HG03469 (cell line): ENCODE measurements at regions not wholly inside any gene's neighbourhood (a gene's known extent, or its start where the extent isn't known, plus 50 kb on each side); places are given as distances from the start of the nearest gene placed in this dataset.
A peak's percentile ranks its signal among the peaks of the same experiment; 100 is the strongest.

Experiments used
- ATAC-seq: cut with Tn5 transposase; IDR thresholded peaks from one replicate; pipeline ENCODE4 v1.9.1; 2021; ENCODE audit warnings: mild to moderate bottlenecking, moderate library complexity, moderate number of reproducible peaks; ENCODE audit not compliant: unreplicated experiment

DNA sequence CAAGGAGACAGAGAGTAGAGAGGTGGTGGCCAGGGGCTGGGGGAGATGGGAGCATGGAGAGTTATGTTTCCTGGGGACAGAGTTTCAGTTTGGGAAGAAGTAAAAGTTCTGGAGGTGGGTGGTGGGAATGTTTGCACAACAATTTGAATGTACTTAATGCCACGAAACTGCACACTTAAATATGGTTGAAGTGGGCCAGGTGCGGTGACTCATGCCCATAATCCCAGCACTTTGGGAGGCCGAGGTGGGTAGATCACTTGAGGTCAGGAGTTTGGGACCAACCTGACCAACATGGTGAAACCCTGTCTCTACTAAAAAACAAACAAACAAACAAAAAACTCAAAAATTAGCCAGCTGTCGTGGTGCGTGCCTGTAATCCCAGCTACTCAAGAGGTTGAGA lies 137.2 kb downstream of the PFKFB3 start:
- ATAC-seq: no peak

DNA sequence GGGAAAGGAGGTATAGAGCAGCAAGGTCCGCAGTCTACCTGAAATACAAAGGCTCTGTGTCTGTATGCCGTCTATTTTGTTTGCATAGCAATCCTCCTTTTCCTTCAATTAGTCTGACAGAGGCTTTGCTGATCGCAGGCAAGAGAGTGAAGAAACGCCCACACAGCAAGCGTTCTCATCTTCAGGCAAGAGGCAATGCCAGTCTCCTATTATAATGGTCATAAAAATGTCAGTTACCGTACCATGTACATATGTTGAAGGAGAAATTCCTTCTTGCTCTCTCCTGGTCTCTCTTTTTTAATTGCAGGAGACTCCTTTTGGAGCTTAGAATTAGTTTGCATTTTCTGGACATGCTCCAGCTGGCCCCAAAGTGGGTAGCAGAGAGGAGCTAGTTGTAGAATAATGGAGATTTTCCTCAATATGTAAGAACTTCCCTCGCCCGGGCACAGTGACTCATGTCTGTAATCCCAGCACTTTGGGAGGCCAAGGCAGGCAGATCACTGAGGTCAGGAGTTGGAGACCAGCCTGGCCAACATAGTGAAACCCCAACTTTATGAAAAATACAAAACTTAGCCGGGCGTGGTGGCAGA lies 139.5 kb downstream of the PFKFB3 start:
- ATAC-seq: no peak

DNA sequence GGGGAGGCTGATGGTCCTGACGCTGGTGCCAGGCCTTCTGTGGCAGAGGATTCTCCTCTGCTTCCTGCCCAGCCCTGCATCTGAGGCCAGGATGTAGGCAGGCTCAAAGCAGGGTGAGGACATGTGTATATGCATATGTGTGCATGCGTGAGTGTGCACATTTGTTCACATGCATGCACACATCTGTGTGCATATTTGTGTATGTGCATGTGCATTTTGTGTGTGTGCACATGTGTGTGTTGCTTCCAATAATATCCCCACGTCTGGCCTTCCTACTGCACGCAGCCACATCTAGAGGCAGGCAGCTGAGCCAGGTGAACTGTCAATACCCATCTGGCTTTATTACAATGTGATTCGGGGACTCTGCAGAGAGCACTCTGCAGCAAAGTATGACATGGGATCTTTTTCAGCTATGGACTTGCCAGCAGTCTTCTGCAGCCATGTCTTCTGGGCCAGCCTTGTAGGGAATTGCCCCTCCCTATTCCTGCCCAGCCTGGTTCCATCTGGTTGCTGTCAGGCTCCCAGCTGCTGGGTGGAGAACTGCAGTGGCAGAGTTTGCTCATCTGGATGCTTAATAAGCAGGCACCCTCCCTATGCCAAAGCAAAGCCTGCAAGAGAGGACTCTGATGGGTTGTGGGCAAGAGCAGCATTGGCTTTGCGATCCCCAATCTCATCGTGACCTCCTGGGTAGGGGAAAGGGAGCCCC lies 140.7 kb downstream of the PFKFB3 start:
- no peak for ATAC-seq

DNA sequence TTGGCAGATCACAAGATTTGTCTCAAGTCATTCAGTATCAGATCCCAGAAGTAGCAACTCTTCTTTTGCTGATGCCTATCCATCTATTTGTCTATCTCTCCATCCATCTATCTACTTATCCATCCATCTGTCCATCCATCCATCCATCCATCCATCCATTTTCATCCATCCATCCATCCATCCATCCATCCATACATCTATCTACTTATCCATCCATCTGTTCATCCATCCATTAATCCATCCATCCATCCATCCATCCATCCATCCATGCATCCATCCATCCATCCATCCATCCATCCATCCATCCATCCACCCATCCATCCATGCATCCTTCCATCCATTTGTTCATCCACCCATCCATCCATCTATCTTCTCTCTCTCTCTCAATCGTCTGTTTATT lies 142.7 kb downstream of the PFKFB3 start:
- no peak for ATAC-seq

DNA sequence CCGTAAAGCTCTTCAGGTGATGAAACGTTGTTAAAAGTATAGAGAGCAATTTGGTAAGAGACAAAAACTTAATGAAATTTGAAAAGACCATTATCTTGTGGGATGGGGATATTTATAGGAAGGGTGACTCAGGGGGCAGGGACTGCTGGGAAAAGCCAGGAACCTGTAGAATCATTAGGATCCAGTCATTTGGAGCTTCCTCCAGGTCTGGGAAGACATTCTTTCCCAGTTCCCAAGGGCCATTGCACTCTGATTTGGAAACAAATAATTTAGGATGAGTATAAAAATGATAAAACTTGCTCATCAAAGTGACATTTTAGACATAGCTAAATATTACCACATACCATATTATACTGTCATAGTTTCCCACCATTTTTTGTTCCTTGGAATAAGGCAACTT lies 143.9 kb downstream of the PFKFB3 start:
- no peak for ATAC-seq

DNA sequence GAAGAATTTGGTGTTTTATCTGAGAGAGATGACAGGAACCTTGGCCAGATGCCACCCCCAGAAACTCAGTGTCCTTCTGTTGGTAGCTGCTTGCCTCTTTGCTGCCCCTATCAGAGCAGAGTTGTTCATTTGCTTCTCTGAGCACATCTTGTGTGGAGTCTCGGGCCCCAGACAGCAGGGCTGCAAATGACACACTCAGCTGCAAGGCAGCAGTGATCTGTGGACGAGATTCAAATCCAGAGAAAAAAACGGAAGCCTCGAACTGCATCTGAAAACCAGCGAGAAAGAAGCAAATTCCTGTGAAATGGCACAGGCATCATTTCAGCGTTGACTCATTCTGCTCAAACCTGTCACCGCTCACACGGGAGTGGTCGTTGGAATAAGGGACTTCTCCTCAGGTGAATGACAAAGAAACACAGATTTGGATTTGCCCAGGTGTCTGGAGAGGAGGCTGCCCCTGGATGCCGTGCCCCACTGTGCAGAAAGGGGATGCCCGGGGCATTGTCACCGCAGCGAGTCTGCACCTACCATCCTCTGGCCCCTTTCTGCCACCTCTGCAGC lies 144.7 kb downstream of the PFKFB3 start:
- ATAC-seq: no peak

DNA sequence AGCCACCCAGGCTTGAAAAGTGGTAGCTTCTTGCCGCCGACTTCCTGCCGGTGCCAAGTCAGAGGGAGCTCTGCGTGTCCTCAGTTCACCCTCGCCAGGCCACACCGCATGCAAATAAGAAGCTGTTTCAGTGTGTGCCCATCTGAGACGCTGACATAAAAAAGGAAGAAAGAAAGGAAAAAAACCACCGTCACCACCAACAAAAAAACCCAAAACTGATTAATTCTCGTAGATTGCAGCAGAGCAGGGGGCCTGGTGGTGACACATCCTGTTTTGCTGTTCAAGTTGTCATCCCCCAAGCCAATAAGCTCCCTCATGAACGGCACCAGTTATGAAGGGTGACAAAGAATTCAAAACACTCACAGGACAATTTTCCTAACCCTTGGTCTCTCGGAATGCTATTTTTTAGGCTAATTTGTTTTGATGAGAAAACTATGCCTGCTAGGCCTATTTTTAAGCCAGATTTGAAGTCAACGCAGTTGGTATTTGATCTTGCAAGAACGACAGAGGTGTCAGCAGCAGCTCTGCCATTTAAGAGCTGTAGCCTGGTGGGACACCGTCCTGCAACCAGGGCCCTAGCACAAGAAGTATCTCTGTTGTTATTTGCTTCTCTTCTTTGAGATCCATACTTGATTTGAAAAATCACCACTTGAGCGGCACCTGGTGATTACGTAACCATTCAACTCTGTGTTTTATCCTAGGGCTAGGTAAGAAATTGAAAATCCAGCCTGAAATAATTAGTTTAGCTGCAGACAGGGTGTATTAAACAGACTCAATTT lies 145.6 kb downstream of the PFKFB3 start:
- ATAC-seq: peak; percentile 83

DNA sequence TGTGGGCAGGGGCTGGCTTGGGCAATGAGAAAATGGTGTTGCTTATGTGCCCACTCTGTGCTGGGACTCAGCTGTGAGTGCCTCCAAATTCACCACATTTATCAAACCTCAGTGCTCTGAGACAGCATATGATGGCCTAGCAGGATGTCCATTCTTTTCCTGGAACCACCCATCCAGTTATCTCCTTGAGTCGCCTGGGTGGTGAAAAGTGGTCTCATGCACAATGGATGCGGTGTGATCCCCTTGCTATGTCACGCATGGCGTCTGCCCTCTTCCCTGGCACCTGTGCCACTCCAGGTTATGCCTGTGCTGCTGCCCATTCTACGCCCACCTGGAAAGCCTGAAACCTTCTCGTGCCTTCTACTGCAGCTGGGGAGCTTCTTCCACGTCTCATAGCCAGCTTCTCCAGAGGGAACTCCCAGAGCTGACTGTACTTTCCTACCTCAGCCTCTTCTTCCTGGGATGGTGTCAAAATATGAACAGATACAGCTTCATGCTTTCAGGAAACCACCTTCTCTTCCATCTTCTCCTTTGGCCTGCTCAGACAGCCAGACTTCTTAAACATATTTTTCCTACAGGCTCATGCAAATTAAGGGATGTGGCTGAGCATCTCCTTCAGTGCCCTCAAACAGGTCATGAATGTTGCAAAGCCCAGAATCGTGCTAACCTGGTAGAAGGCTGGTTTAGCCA lies 147.3 kb downstream of the PFKFB3 start:
- ATAC-seq: no peak

DNA sequence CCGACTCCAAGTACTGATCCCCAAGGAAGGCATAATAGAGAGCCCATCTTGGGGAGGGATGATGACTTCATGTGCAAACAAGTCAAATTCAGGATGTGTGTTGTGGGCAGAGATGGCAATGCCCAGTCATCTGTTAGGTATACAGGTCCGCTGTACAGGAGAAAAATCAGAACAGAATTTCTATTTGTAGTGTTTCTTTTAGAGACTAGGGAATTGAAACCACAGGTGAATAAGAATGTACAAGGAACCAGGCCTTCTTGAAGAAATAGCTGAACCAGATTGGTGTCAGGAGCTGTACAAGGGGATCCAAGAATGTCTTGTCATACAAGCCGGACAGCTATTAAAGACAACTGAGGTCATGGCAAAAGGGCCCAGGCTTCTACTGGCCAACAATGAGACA lies 147.9 kb downstream of the PFKFB3 start:
- no peak for ATAC-seq

DNA sequence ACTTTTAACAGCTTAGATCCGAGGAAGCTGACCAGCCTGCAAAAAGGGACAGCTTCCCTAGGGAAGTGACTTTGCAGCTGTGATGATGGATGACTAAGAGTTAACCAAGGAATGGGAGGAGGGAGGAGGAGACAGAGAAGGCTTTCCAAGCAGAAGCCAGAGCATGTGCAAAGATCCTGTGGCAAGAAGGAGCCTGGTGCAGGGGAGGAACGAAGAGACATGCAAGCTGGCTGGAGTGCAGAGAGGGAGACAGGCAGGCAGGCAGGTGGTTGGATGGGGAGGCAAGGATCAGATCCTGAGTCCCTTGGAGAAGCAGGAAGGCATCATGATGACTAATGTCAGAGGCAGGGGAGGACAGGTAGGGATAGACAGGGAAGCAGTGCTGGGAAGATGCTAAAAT lies 148.8 kb downstream of the PFKFB3 start:
- ATAC-seq: no peak

DNA sequence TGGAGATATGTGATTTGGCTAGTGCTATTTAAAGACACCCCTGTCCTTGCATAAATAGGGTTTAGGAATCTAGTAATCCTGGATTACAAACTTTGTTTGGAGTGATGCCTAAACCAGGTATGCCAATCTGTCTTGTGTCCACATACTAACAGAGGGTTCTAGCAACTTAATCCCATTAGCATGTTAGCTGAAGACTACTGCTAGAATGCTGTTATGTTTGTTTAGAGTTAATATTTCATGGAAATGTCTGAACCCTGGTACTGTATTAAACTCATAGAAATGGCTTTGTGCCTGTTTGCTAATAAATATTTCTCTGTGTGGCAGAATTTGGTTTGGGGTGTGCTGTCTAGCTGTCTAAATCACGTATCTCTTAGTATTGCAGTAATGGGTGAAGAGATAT lies 150.8 kb downstream of the PFKFB3 start:
- no peak for ATAC-seq

DNA sequence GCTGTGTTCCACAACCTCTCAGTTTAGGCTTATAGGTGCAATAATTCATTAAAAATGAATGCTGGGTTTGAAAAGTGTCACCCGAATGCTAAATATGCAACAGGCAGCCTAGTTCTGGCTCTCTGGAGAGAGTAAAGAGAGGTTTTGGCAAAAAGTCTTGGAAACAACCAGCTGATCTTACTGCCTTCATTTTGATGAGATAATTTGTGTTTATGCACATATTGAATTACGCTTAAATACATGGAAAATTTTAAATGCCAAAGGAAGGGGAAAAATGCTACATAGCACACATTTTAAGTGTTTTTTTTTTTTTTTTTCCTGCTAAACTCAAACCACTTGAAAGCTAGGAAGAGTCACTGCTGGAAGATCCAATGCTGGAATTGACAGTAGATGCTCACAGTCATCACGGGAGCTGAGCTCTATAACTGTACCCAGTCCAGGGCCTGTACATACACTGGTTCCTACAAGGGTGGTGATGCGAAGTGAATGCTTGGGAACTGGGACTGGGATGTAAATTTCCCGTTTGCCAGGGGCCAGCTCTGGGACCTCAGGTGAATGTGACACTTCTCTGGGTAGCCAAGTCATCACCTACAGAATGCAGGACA lies 151.5 kb downstream of the PFKFB3 start:
- no peak for ATAC-seq

DNA sequence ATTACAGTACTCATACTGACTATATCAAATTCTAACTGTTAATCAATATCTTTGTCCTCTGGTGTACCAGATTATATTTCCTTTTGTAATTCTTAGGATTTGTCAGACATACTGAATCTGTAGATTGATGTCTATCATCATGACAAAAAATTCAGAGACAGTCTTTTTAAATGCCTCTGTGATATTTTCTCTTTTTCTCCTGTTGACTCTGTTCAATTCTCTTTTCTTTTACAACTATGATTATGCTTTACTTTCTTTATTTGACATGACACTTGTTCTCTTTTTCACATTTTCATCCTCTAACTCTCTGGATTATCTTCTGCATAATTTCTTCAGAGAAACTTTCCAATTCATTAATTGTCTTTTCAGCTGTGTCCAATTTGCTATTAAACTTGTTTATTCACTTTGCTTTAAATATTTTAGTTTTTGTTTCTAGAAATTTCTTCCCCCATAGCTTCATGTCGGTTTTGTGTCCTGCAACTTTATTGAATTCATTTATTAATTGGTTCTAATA lies 153.6 kb downstream of the PFKFB3 start:
- ATAC-seq: no peak

DNA sequence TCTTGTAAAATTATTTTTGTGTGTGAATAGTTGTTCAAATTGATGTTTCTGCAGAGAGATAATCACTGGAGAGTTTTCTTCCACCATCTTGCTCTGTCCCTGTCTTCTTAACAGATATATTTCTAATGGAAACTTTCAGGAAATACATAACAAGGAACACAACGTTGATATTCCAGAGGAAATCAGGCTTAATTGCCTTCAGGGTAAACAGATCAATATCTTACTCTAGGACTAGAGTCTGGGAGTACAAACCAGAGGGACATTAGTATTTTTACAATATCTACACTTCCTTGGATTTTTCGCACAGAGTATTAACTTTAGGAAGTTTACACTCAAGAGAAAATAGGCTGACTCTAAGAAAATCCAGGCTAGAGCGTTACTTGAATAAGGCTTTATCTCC lies 159.1 kb downstream of the PFKFB3 start:
- no peak for ATAC-seq

DNA sequence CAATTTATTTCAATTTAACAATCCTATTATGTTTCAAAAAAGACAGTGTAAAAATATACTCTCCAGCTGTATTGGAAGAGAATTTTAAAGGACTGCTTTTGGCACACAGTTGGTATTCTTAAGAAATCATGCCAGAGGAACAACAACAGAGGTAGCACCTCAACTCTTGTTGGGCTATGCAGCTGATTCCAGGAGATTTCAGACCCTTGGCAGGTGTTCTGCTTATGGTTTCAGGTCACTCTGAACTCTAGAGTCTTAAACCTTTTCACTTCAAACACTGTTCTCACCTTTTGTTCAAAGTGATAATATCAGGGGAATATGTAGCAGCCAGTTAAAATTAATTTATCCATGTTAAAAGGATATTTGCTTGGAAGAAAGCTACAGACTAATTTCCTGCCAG lies 160.1 kb downstream of the PFKFB3 start:
- ATAC-seq: no peak

DNA sequence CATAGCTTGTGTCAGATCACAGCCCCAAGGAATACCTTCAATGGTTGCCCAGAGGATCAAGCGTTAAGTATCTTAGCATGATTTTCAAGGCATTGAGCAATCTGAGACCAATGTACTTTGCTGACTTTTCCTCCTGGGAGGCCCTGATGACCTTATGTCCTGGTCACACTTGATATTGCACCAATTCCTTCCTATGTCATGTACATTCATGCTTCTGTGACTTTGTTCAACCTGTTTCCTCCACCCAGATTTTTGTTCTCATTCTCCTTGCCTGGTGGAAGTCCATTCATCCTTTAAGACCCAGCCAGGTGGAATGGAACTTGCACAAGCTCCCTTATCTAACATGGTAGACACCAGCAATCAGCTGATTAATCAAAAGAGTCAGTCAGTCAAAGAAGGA lies 160.8 kb downstream of the PFKFB3 start:
- ATAC-seq: no peak

DNA sequence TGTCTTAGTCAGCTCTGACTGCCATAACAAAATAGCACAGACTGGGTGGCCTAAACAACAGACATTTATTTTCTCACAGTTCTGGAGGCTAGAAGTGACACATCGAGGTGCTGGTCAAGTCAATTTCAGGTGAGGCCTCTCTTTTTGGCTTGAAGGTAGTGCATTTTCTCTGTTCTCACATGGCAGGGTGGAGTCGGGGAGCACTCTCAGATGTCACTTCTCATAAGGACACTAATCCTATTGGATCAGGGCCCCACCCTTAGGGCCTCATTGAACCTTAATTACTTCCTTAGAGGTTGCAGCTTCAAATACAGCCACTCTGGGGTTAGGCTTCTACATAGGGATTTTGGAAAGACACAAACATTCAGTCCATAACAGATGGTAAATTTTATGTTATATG lies 161.6 kb downstream of the PFKFB3 start:
- no peak for ATAC-seq

DNA sequence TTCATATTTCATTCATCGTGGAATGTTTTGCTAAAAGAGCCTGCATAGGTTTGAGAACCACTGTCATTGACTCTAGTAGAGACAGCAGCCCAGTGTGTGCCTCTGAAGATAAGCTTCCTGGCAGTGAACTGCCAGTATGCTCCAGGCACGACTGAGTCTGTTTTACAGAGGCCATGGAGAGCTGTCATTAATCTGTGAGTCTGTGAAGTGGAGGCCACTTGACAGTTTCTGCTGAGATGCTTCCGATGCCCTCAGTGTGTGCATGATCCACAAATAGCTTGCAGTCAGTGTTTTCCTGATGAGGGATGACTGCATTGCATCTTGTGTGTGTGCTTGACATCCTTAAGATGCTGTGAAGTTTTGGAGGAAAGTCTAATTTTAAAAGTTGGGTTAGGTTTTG lies 162.2 kb downstream of the PFKFB3 start:
- ATAC-seq: no peak

DNA sequence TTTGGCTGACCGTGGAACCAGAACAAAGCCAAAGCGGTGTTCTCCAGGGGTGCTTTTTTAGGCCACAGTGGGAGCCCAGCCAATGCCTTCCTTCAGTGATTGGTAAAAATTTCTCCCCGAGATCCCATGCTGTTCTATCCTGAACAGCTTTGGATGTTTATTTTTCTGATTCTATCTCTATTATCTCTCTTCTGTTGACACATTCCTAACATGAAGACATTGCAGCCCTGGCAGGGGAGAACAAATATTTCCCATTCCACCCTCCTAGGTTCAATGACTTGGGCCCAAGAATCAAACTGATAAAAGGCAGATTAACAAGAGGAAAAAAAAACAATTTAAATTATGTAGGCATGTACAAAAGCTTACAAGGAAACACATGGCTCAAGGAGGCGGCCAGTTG lies 162.7 kb downstream of the PFKFB3 start:
- ATAC-seq: no peak
